H1 (cell line): ENCODE measurements at regions not wholly inside any gene's neighbourhood (a gene's known extent, or its start where the extent isn't known, plus 50 kb on each side); places are given as distances from the start of the nearest gene placed in this dataset.

ENCODE experiments used
- CTCF ChIA-PET: fragments of 300-600 bp; sonication (Branson Sonifier 250); formaldehyde crosslinking; loops from one replicate; lab custom pipeline; 2021; ENCODE audit not compliant: partially characterized antibody; lab: Charles Lee
- POLR2A ChIA-PET: fragments of 300-600 bp; sonication (Branson Sonifier 250); formaldehyde crosslinking; loops from one replicate; lab custom pipeline; 2021; ENCODE audit warnings: inconsistent platforms; ENCODE audit not compliant: partially characterized antibody; lab: Charles Lee
- DNase-seq, 2 experiments: peaks; one replicate each; pipeline versions ENCODE4 v3.0.0 to v3.0.0-alpha.2; 2010 to 2022; ENCODE audit warnings: low spot score in 2 of 2, low read depth in 1 of 2, mixed read lengths in 1 of 2
- FAIRE-seq: peaks from 2 replicates; lab custom pipeline; 2011; peaks lifted over from hg19 to GRCh38; lab: Jason Lieb, UNC
- H2AFZ ChIP-seq: 2 replicates; pipeline ENCODE4 v1.8.1; 2012; ENCODE audit warnings: low read length, inconsistent platforms
- H2AK5ac ChIP-seq: 2 replicates; pipeline ENCODE4 v1.6.1; 2013; ENCODE audit warnings: low read depth, low read length
- H2BK120ac ChIP-seq: replicated peaks from 2 replicates; pipeline ENCODE3; 2013; ENCODE audit warnings: low read depth, low read length, inconsistent platforms
- H2BK12ac ChIP-seq: 2 replicates; pipeline ENCODE4 v1.6.1; 2013; ENCODE audit warnings: low read depth, low read length
- H2BK15ac ChIP-seq: 2 replicates; pipeline ENCODE4 v1.6.1; 2013; ENCODE audit warnings: low read length
- H2BK20ac ChIP-seq: 2 replicates; pipeline ENCODE4 v1.6.1; 2013; ENCODE audit warnings: low read length
- H2BK5ac ChIP-seq: 2 replicates; pipeline ENCODE4 v1.6.1; 2013; ENCODE audit warnings: low read depth, low read length
- H3K14ac ChIP-seq: 2 replicates; pipeline ENCODE4 v1.6.1; 2013; ENCODE audit warnings: inconsistent platforms; ENCODE audit not compliant: insufficient read length
- H3K18ac ChIP-seq: 2 replicates; pipeline ENCODE4 v1.6.1; 2013; ENCODE audit warnings: low read length; ENCODE audit errors: extremely low read depth
- H3K23ac ChIP-seq: 2 replicates; pipeline ENCODE4 v1.6.1; 2013; ENCODE audit warnings: inconsistent platforms; ENCODE audit not compliant: insufficient read length
- H3K23me2 ChIP-seq: 2 replicates; pipeline ENCODE4 v1.6.1; 2013; ENCODE audit warnings: low read depth, low read length
- H3K27ac ChIP-seq: 2 replicates; pipeline ENCODE4 v1.6.1; 2011; ENCODE audit warnings: low read depth, low read length, inconsistent platforms
- H3K27me3 ChIP-seq, 4 experiments: replicated peaks in 1 of 4; 1 replicate in 1 of 4; 2 replicates in 3 of 4; pipeline versions ENCODE4 v1.6.1 to v1.8.1; 2011 to 2013; ENCODE audit warnings: low read length in 3 of 4, mild to moderate bottlenecking in 3 of 4, inconsistent platforms in 2 of 4, mixed read lengths in 2 of 4, moderate library complexity in 1 of 4; ENCODE audit not compliant: control insufficient read depth in 3 of 4, insufficient read depth in 3 of 4; ENCODE audit errors: extremely low read depth in 1 of 4
- H3K36me3 ChIP-seq, 4 experiments: 2 replicates each; pipeline versions ENCODE4 v1.6.1 to v1.8.1; 2011 to 2013; ENCODE audit warnings: mild to moderate bottlenecking in 4 of 4, low read length in 3 of 4, moderate library complexity in 2 of 4, control low read depth in 1 of 4, inconsistent platforms in 1 of 4; ENCODE audit not compliant: insufficient read depth in 4 of 4, control insufficient read depth in 2 of 4
- H3K4ac ChIP-seq: replicated peaks from 2 replicates; pipeline ENCODE3; 2013; ENCODE audit warnings: low read length, low read depth, mixed read lengths, inconsistent platforms; ENCODE audit not compliant: insufficient read length
- H3K4me1 ChIP-seq, 4 experiments: replicated peaks in 1 of 4; 1 replicate in 1 of 4; 2 replicates in 3 of 4; pipeline versions ENCODE4 v1.6.1 to v1.8.1; 2011 to 2013; ENCODE audit warnings: low read length in 3 of 4, inconsistent platforms in 2 of 4, mixed read lengths in 1 of 4; ENCODE audit not compliant: insufficient read depth in 4 of 4, control insufficient read depth in 3 of 4
- H3K4me2 ChIP-seq, 2 experiments: 2 replicates each; pipeline versions ENCODE4 v1.6.1 to v1.8.1; 2011 to 2013; ENCODE audit warnings: low read depth in 2 of 2, low read length in 2 of 2, control low read depth in 1 of 2, inconsistent platforms in 1 of 2, mild to moderate bottlenecking in 1 of 2; ENCODE audit not compliant: insufficient read depth in 1 of 2
- H3K4me3 ChIP-seq, 4 experiments: fragments of 200-600, 300-600 bp in 1 of 4; sonication (generic), shearing (Covaris generic), sonication (Bioruptor Twin) in 1 of 4; 2 replicates each; pipeline versions ENCODE4 v1.5.1 to v1.8.1; 2011 to 2016; ENCODE audit warnings: low read length in 4 of 4, low read depth in 3 of 4, control low read depth in 2 of 4, inconsistent platforms in 2 of 4, mild to moderate bottlenecking in 2 of 4, mixed read lengths in 1 of 4, moderate library complexity in 1 of 4; ENCODE audit not compliant: insufficient read depth in 2 of 4; ENCODE audit errors: extremely low read depth in 1 of 4
- H3K56ac ChIP-seq: replicated peaks from 2 replicates; pipeline ENCODE3; 2013; ENCODE audit warnings: low read depth, mild to moderate bottlenecking, mixed read lengths, low read length, inconsistent platforms; ENCODE audit not compliant: insufficient read length
- H3K79me1 ChIP-seq: 2 replicates; pipeline ENCODE4 v1.6.1; 2013; ENCODE audit warnings: low read depth, low read length, control low read depth
- H3K79me2 ChIP-seq, 2 experiments: 2 replicates each; pipeline versions ENCODE4 v1.6.1 to v1.8.1; 2012 to 2013; ENCODE audit warnings: low read length in 2 of 2, mild to moderate bottlenecking in 2 of 2, inconsistent platforms in 1 of 2; ENCODE audit not compliant: insufficient read depth in 2 of 2, control insufficient read depth in 1 of 2
- H3K9ac ChIP-seq, 4 experiments: replicated peaks in 1 of 4; 1 replicate in 1 of 4; 2 replicates in 3 of 4; pipeline versions ENCODE4 v1.6.1 to v1.8.1; 2011 to 2013; ENCODE audit warnings: low read depth in 3 of 4, low read length in 3 of 4, control low read depth in 2 of 4, mild to moderate bottlenecking in 2 of 4, moderate library complexity in 2 of 4, inconsistent platforms in 1 of 4; ENCODE audit errors: extremely low read depth in 1 of 4
- H3K9me3 ChIP-seq, 2 experiments: 2 replicates each; pipeline versions ENCODE4 v1.6.1 to v1.8.1; 2012 to 2013; ENCODE audit warnings: mild to moderate bottlenecking in 2 of 2, moderate library complexity in 2 of 2, control low read depth in 1 of 2, inconsistent platforms in 1 of 2, low read depth in 1 of 2, low read length in 1 of 2, mixed read lengths in 1 of 2; ENCODE audit not compliant: insufficient read depth in 2 of 2
- H4K20me1 ChIP-seq, 2 experiments: replicated peaks in 1 of 2; 2 replicates each; pipeline versions ENCODE3 to v1.8.1; 2011 to 2013; ENCODE audit warnings: inconsistent platforms in 2 of 2, low read length in 2 of 2, mild to moderate bottlenecking in 1 of 2; ENCODE audit not compliant: insufficient read depth in 2 of 2, control insufficient read depth in 1 of 2
- H4K5ac ChIP-seq: 2 replicates; pipeline ENCODE4 v1.6.1; 2013; ENCODE audit warnings: low read length, low read depth, mixed read lengths, inconsistent platforms; ENCODE audit not compliant: insufficient read length
- H4K8ac ChIP-seq: 2 replicates; pipeline ENCODE4 v1.8.0; 2013; ENCODE audit warnings: mild to moderate bottlenecking, moderate library complexity, low read length, inconsistent platforms; ENCODE audit not compliant: insufficient read depth; ENCODE audit errors: extremely low read depth
- H4K91ac ChIP-seq: replicated peaks from 2 replicates; pipeline ENCODE3; 2013; ENCODE audit warnings: low read length, mixed read lengths, inconsistent platforms; ENCODE audit not compliant: insufficient read length
- BCL11A ChIP-seq, 2 experiments: IDR thresholded peaks; one replicate each; pipeline ENCODE4 v1.6.1; 2011; ENCODE audit warnings: low read depth in 2 of 2, low read length in 2 of 2, mild to moderate bottlenecking in 2 of 2
- EGR1 ChIP-seq: IDR thresholded peaks from 2 replicates; pipeline ENCODE4 v1.6.1; 2011; ENCODE audit warnings: low read depth, low read length, borderline replicate concordance
- EP300 ChIP-seq, 2 experiments: IDR thresholded peaks; 1 replicate in 1 of 2; 2 replicates in 1 of 2; pipeline ENCODE4 v1.6.1; 2011 to 2012; ENCODE audit warnings: low read depth in 2 of 2, low read length in 2 of 2, mild to moderate bottlenecking in 2 of 2, borderline replicate concordance in 1 of 2, inconsistent platforms in 1 of 2, moderate library complexity in 1 of 2
- JUN ChIP-seq: IDR thresholded peaks from 2 replicates; pipeline ENCODE4 v1.6.1; 2011; ENCODE audit warnings: low read depth, mild to moderate bottlenecking, improper control_type of control experiment, low read length
- POLR2AphosphoS5 ChIP-seq: IDR thresholded peaks from 2 replicates; pipeline ENCODE4 v1.6.1; 2011; ENCODE audit warnings: low read depth, low read length
- POU5F1 ChIP-seq: IDR thresholded peaks from 2 replicates; pipeline ENCODE4 v1.6.1; 2011; ENCODE audit warnings: low read depth, mild to moderate bottlenecking, low read length, moderate library complexity
- RBBP5 ChIP-seq: IDR thresholded peaks from 2 replicates; pipeline ENCODE4 v1.7.1; 2012; ENCODE audit warnings: low read depth, mild to moderate bottlenecking, inconsistent platforms, low read length, moderate library complexity, borderline replicate concordance
- SIX5 ChIP-seq: IDR thresholded peaks from 2 replicates; pipeline ENCODE4 v1.6.1; 2011; ENCODE audit warnings: mild to moderate bottlenecking, low read depth, low read length
- WGBS, 2 experiments: shearing (Covaris generic) in 1 of 2; methylation state at CpG; one replicate each; pipeline versions ENCODE4 v1.1.6 to v1.1.7; 2013 to 2015; ENCODE audit warnings: low lambda C conversion rate in 2 of 2, mixed read lengths in 2 of 2, inconsistent platforms in 1 of 2, low coverage in 1 of 2, missing lambda C conversion rate in 1 of 2; ENCODE audit not compliant: insufficient replicate concordance in 2 of 2, insufficient coverage in 1 of 2, insufficient read length in 1 of 2; ENCODE audit errors: extremely low coverage in 1 of 2, missing lambda C conversion rate in 1 of 2; 5-methylcytosine and 5-hydroxymethylcytosine counted together

DNA sequence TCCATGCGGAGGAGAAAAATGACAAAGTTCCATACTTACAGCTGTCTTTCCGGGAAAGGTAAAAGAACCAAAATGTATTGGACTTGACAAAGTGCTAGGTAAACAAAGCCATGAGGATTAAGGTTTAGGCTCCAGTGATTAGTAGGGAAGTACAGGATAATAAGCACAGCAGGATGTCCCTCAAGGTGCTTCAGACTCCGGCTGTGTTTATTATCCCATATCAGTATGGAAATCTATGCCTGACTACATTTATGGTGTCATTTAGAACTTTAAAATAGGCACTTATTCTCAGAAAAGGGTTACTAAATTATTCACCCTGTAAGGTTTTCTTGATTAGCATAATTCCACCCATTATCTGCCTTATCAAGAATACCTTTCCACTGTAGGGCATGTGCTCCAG, 136.3 kb upstream of the CCDC68 start:
- Histone ChIP-seq H3K4me1 (no peaks in the 10 kb centered on the region; a peak in 1 of 7 replicates), H4K5ac (no peak overlapping the region), H2AFZ (no peak overlapping the region), H3K27me3 (no peaks in the 10 kb centered on the region), H4K8ac (no peak overlapping the region), H4K20me1 (no peaks in the 10 kb centered on the region), H2BK12ac (no peak overlapping the region), H3K56ac (no peak overlapping the region), H3K79me1 (no peaks in the 10 kb centered on the region), H2BK15ac (no peak overlapping the region), H3K18ac (no peak overlapping the region), H4K91ac (no peak overlapping the region), H2BK120ac (no peak overlapping the region), H3K23me2 (no peaks in the 10 kb centered on the region), H3K4ac (no peak overlapping the region), H3K4me3 (no peak overlapping the region), H2AK5ac (no peak overlapping the region), H3K23ac (no peak overlapping the region), H3K36me3 (no peaks in the 10 kb centered on the region), H3K27ac (no peak overlapping the region), H3K79me2 (no peaks in the 10 kb centered on the region), H2BK5ac (no peak overlapping the region), H3K4me2 (no peak overlapping the region), H3K14ac (no peak overlapping the region), H3K9me3 (no peaks in the 10 kb centered on the region), H3K9ac (no peak overlapping the region), H2BK20ac (no peak overlapping the region)
- DNase-seq (no peak), FAIRE-seq (no peak)
- WGBS, 2 experiments = 96% methylated on average over 3 of the region's 3 CpGs; no CpG with 5 or more reads in 1 of the 2 experiments
- CTCF ChIA-PET = interaction anchor here (1.6 kb wide), 1 partner anchor 56 kb away, joined by 3 read pairs; no protein-coding TSS in a partner anchor
- POLR2A ChIA-PET = no interaction called here
- no peak for TF ChIP-seq POLR2AphosphoS5
- TF ChIP-seq EGR1 = no peak
- no peak for TF ChIP-seq SIX5
- no peak for TF ChIP-seq EP300 (IDR thresholded peaks at IDR 0.05; ENCODE audit: borderline replicate concordance in 1 of 2, low read depth in 2 of 2, low read length in 2 of 2)
- TF ChIP-seq JUN = no peak
- no peak for TF ChIP-seq POU5F1
- no peak for TF ChIP-seq BCL11A (IDR thresholded peaks at IDR 0.05; ENCODE audit: low read depth in 2 of 2, low read length in 2 of 2)
- TF ChIP-seq RBBP5 = no peak
